ENCODE measurements at regions not wholly inside any gene's neighbourhood (a gene's known extent, or its start where the extent isn't known, plus 50 kb on each side); places are given as distances from the start of the nearest gene placed in this dataset.
"Not testable (repeated sequence)": the region's sequence is repeated elsewhere in the genome, so short reads cannot be mapped to it uniquely, and the experiment has no call there.

DNA sequence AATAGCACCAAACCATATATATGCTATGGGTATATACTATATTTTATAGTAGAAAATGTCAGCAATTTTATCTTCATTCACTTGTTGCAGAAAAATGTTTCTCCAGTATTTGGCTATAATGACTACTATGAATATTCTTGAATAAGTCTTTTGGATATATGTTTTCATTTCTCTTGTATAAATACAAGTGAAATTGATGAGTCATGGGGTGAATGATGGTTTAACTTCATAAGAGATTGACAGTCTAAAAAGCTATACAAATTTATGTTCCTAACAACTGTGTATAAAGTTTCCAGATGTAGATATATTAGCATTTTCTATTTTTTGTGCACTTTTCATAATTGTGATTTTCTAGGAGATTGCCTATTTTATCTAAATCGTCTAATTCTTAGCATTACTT is 714.8 kb downstream of the TRHDE start:
- TF ChIP-seq, protein P1, sequence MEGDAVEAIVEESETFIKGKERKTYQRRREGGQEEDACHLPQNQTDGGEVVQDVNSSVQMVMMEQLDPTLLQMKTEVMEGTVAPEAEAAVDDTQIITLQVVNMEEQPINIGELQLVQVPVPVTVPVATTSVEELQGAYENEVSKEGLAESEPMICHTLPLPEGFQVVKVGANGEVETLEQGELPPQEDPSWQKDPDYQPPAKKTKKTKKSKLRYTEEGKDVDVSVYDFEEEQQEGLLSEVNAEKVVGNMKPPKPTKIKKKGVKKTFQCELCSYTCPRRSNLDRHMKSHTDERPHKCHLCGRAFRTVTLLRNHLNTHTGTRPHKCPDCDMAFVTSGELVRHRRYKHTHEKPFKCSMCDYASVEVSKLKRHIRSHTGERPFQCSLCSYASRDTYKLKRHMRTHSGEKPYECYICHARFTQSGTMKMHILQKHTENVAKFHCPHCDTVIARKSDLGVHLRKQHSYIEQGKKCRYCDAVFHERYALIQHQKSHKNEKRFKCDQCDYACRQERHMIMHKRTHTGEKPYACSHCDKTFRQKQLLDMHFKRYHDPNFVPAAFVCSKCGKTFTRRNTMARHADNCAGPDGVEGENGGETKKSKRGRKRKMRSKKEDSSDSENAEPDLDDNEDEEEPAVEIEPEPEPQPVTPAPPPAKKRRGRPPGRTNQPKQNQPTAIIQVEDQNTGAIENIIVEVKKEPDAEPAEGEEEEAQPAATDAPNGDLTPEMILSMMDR (conservative IDR thresholded peaks at IDR 0.05) = no peak
- H3K27ac Mint-ChIP-seq = no peak overlapping the region
- H3K27me3 Mint-ChIP-seq = no peaks in the 10 kb centered on the region
- H3K4me1 Mint-ChIP-seq (ENCODE audit: unreplicated experiment) = no peaks in the 10 kb centered on the region
- DNase-seq (ENCODE audit: extremely low spot score, unreplicated experiment) = no peak
- H3K4me3 Mint-ChIP-seq = no peak overlapping the region
- H3K9me3 Mint-ChIP-seq = no peaks in the 10 kb centered on the region
- H3K36me3 Mint-ChIP-seq = no peaks in the 10 kb centered on the region

DNA sequence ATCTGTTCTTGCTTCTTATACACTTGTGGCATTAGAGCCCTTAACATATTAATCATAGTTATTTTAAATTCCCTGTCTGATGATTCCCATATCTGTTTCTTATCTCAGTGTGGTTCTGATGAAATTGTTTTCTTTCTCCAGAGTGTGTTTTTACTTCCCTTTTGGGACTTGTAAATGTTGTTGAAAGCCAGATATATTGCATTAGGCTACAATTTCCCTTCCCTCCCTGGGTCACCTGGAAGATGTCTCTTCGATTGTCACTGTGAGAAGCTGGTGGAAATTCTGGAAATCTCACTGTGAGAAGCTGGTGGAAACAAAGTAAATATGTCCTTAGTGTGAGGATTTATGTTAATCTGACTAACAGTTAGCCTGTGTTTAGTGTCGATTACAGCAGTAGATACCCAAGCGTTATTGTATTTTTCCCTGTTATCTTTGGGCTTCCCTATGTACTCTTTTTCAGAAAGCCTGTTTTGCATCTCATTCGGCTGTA is 717.3 kb downstream of the TRHDE start:
- H3K27ac Mint-ChIP-seq = no peak overlapping the region
- TF ChIP-seq, protein P1 (conservative IDR thresholded peaks at IDR 0.05) = no peak
- no peaks in the 10 kb centered on the region for H3K27me3 Mint-ChIP-seq
- H3K36me3 Mint-ChIP-seq = no peaks in the 10 kb centered on the region
- H3K4me3 Mint-ChIP-seq = no peak overlapping the region
- no peak for DNase-seq (ENCODE audit: extremely low spot score, unreplicated experiment)
- no peaks in the 10 kb centered on the region for H3K9me3 Mint-ChIP-seq
- H3K4me1 Mint-ChIP-seq (ENCODE audit: unreplicated experiment) = no peaks in the 10 kb centered on the region

DNA sequence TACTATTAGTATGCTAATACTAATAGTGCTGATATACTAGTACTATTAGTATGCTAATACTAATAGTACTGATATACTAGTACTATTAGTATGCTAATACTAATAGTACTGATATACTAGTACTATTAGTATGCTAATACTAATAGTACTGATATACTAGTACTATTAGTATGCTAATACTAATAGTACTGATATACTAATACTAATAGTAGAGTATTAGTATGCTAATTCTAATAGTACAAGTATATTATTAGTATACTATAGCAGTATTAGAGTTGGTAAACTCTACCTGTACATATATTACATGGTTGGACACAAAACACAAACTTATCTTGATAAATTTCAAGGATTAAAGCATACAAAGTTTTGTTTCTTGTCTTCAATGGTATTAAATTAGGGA is 722.9 kb downstream of the TRHDE start:
- not testable (repeated sequence) for H3K27ac Mint-ChIP-seq; H3K27me3 Mint-ChIP-seq; DNase-seq (ENCODE audit: extremely low spot score, unreplicated experiment); H3K4me1 Mint-ChIP-seq (ENCODE audit: unreplicated experiment); H3K9me3 Mint-ChIP-seq; H3K36me3 Mint-ChIP-seq; H3K4me3 Mint-ChIP-seq

DNA sequence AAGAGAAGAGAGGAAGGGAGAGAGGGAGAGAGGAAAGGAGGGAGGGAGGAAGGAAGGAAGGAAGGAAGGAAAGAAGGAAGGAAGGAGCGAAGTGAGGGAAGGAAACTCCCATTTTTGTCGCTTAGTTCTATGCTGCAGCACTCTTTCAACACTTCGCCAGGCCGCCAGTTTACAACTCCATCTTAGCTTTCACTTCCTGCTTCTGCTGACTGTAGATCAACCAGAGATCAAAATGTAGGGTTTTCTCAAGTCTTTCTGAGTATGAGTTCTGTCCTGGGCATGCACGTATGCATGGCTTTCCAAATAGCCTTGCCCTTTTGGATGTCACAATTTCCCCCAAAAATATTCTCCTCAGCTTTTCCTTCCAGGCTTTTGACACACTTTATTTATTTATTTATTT is 723.4 kb downstream of the TRHDE start:
- no peak for DNase-seq (ENCODE audit: extremely low spot score, unreplicated experiment)
- Mint-ChIP-seq H3K36me3 (no peaks in the 10 kb centered on the region), H3K9me3 (no peaks in the 10 kb centered on the region), H3K4me3 (no peak overlapping the region), H3K27me3 (no peaks in the 10 kb centered on the region), H3K4me1 (ENCODE audit: unreplicated experiment) (no peaks in the 10 kb centered on the region), H3K27ac (no peak overlapping the region)
- TF ChIP-seq, protein P1 (conservative IDR thresholded peaks at IDR 0.05) = no peak

DNA sequence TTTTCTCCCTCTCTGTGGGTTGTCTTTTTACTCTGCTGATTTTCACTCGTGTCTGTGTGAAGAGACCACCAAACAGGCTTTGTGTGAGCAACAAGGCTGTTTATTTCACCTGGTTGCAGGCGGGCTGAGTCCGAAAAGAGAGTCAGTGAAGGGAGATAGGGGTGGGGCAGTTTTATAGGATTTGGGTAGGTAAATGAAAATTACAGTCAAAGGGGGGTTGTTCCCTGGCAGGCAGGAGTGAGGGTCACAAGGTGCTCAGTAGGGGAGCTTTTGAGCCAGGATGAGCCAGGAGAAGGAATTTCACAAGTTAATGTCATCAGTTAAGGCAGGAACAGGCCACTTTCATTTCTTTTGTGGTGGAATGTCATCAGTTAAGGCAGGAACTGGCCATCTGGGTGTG is 729.6 kb downstream of the TRHDE start:
- not testable (repeated sequence) for H3K9me3 Mint-ChIP-seq; H3K4me3 Mint-ChIP-seq; H3K27me3 Mint-ChIP-seq; H3K4me1 Mint-ChIP-seq (ENCODE audit: unreplicated experiment); H3K27ac Mint-ChIP-seq; DNase-seq (ENCODE audit: extremely low spot score, unreplicated experiment); H3K36me3 Mint-ChIP-seq

DNA sequence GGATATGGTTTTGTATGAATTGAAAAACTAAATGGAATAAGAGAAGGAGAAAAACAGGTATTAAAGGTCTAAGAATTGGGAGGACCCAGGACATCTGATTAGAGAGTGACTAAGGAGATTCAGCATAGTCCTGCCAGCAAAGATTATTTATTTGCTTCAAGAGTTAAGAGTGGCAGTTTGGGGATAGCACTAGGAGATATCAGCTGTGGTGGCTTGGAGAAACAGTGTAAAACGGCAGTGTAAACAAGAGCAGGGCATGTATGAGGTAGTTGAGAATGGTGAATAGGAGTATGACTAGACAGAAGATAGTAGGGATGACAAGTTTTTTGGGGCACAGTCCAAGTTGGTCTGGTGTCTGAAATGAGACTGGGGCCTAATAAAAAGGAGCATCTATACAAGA is 730.3 kb downstream of the TRHDE start:
- not testable (repeated sequence) for H3K4me3 Mint-ChIP-seq; H3K27me3 Mint-ChIP-seq; H3K4me1 Mint-ChIP-seq (ENCODE audit: unreplicated experiment); H3K9me3 Mint-ChIP-seq; H3K36me3 Mint-ChIP-seq; H3K27ac Mint-ChIP-seq; DNase-seq (ENCODE audit: extremely low spot score, unreplicated experiment)

DNA sequence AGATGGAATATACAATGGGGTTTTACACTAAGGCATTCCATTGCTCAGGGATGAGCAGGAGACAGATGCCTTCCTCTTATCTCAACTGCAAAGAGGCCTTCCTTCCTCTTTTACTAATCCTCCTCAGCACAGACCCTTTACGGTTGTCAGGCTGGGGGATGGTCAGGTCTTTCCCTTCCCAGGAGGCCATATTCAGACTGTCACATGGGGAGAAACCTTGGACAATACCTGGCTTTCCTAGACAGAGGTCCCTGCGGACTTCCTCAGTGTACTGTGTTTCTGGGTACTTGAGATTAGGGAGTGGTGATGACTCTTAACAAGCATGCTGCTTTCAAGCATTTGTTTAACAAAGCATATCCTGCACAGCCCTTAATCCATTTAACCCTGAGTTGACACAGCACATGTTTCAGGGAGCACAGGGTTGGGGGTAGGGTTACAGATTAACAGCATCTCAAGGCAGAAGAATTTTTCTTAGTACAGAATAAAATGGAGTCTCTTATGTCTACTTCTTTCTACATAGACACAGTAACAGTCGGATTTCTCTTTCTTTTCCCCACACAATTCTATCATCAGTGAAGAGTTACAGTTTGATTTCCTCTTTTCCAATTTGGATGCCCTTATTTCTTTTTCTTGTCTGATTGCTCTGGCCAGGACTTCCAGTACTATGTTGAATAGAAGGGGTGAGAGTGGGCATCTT is 737.1 kb downstream of the TRHDE start:
- H3K4me1 Mint-ChIP-seq (ENCODE audit: unreplicated experiment) = not testable (repeated sequence)

DNA sequence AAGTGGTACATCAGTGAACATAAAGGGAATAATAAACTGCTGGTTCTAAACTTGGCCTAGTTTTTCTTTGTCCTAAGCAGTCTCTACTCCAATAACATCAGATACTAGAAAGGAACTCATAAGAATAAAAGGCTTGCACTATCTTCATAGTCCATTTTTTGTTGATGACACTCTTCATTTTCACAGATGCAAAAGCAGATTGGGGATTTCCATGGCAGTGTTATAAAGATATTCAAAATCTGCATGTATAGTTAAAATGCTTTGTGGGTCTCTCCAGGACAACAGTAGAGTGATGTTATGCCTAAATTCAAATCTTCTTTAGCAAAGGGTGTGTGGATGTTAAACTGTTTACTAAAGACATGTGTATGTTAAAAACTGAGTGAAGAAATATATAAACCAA is 745.8 kb downstream of the TRHDE start:
- H3K4me1 Mint-ChIP-seq (ENCODE audit: unreplicated experiment) = peaks cover 4% of the 10 kb centered on the region
- H3K36me3 Mint-ChIP-seq = no peaks in the 10 kb centered on the region
- H3K27me3 Mint-ChIP-seq = no peaks in the 10 kb centered on the region
- no peak overlapping the region for H3K4me3 Mint-ChIP-seq
- H3K9me3 Mint-ChIP-seq = no peaks in the 10 kb centered on the region
- DNase-seq (ENCODE audit: extremely low spot score, unreplicated experiment) = no peak
- TF ChIP-seq, protein P1 (conservative IDR thresholded peaks at IDR 0.05) = no peak
- H3K27ac Mint-ChIP-seq = no peak overlapping the region

More for the DNA sequence above, 737.1 kb downstream of the TRHDE start:
- H3K36me3 Mint-ChIP-seq; H3K27ac Mint-ChIP-seq; H3K27me3 Mint-ChIP-seq; DNase-seq (ENCODE audit: extremely low spot score, unreplicated experiment); H3K4me3 Mint-ChIP-seq: not testable (repeated sequence)
- peaks cover 13% of the 10 kb centered on the region for H3K9me3 Mint-ChIP-seq

Data from type B pancreatic cell (in vitro differentiated cells).